ENCODE measurements at regions not wholly inside any gene's neighbourhood (a gene's known extent, or its start where the extent isn't known, plus 50 kb on each side); places are given as distances from the start of the nearest gene placed in this dataset.

DNA sequence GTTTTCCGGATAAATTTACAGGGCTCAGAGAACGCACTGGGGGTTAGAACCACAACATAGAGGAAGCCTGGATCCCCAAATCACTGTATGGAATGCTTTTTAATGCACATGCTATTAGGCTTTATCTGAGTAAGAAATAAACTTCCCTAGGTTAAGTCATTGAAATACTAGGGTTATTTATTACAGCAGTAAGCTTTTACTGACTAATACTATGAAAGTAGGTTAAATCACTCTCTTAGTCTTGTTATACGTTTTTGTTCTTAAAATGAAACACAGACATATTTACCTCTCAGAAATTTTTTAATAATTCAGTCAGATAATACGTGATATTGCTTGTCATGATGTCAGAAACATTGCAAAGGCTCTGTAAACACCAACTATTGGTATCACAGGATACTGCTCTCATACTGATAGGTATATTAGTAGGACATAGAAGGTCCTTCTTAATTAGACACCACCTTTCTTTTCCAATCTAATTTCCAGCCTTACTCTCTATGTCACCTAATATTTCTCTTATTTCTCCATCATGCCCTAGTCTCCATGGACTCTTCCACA, 162.7 kb upstream of the NYAP2 start:
- TF ChIP-seq TBL1XR1 (IDR thresholded peaks at IDR 0.05; ENCODE audit: low read depth, low read length) (no peak), BCL11A (IDR thresholded peaks at IDR 0.05; ENCODE audit: low read depth, low read length) (no peak), CHD2 (IDR thresholded peaks at IDR 0.05; ENCODE audit: borderline replicate concordance, low read depth, low read length) (no peak)
- TF ChIP-seq, protein P1, sequence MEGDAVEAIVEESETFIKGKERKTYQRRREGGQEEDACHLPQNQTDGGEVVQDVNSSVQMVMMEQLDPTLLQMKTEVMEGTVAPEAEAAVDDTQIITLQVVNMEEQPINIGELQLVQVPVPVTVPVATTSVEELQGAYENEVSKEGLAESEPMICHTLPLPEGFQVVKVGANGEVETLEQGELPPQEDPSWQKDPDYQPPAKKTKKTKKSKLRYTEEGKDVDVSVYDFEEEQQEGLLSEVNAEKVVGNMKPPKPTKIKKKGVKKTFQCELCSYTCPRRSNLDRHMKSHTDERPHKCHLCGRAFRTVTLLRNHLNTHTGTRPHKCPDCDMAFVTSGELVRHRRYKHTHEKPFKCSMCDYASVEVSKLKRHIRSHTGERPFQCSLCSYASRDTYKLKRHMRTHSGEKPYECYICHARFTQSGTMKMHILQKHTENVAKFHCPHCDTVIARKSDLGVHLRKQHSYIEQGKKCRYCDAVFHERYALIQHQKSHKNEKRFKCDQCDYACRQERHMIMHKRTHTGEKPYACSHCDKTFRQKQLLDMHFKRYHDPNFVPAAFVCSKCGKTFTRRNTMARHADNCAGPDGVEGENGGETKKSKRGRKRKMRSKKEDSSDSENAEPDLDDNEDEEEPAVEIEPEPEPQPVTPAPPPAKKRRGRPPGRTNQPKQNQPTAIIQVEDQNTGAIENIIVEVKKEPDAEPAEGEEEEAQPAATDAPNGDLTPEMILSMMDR (IDR thresholded peaks at IDR 0.05 in 2 of 3, conservative IDR thresholded peaks at IDR 0.05 in 1 of 3; ENCODE audit: control insufficient read depth in 2 of 3, extremely low read depth in 1 of 3, insufficient read depth in 1 of 3, low read depth in 3 of 3, low read length in 3 of 3): no peak
